GM10248 (cell line): ENCODE measurements at regions not wholly inside any gene's neighbourhood (a gene's known extent, or its start where the extent isn't known, plus 50 kb on each side); places are given as distances from the start of the nearest gene placed in this dataset.

Experiments used
- CTCF ChIA-PET: fragments of 300-600 bp; sonication (Branson Sonifier 250); formaldehyde crosslinking; extraction: SDS; loops from one replicate; lab custom pipeline; 2021; ENCODE audit warnings: antibody characterized with exemption; lab: Yijun Ruan, JAX
- POLR2A ChIA-PET: fragments of 350-650 bp; sonication (Branson Sonifier 250); formaldehyde crosslinking; extraction: SDS; loops from one replicate; lab custom pipeline; 2020; ENCODE audit warnings: antibody characterized with exemption; lab: Yijun Ruan, JAX
- DNase-seq: peaks from one replicate; pipeline ENCODE4 v3.0.0; 2012; ENCODE audit errors: extremely low spot score
- TF ChIP-seq, protein P1 (sequence below): IDR thresholded peaks from 2 replicates; pipeline ENCODE4 v1.5.1; 2012; ENCODE audit warnings: mild to moderate bottlenecking, low read depth; ENCODE audit errors: extremely low read depth, missing control alignments, control extremely low read depth

DNA sequence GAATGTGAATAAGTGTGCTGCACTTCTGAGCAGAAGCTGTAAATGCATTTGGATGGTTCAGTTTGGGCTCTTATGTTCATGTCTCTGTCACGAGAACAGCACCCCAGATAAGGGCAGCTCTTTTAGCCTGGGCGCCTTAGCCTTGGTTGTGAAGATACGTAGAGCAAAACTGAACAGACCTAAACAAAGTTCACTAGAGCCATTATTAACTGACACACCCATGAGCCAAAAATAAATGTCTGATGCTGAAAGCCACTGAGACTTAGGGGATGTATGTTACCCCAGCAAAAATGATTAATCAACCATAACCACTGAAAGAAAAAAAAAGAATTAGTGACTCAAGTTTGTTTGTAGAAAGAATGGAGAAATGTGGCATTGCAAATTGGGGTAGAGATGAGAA is 343.4 kb downstream of the BCAT1 start:
- no peak for DNase-seq
- TF ChIP-seq, protein P1, sequence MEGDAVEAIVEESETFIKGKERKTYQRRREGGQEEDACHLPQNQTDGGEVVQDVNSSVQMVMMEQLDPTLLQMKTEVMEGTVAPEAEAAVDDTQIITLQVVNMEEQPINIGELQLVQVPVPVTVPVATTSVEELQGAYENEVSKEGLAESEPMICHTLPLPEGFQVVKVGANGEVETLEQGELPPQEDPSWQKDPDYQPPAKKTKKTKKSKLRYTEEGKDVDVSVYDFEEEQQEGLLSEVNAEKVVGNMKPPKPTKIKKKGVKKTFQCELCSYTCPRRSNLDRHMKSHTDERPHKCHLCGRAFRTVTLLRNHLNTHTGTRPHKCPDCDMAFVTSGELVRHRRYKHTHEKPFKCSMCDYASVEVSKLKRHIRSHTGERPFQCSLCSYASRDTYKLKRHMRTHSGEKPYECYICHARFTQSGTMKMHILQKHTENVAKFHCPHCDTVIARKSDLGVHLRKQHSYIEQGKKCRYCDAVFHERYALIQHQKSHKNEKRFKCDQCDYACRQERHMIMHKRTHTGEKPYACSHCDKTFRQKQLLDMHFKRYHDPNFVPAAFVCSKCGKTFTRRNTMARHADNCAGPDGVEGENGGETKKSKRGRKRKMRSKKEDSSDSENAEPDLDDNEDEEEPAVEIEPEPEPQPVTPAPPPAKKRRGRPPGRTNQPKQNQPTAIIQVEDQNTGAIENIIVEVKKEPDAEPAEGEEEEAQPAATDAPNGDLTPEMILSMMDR, result no peak
- ChIA-PET CTCF (interaction anchor here (1.2 to 1.5 kb wide), 3 partner anchors 9 to 15 kb away, joined by 3 to 4 read pairs (median 3); no protein-coding TSS in a partner anchor), POLR2A (no interaction called here)

DNA sequence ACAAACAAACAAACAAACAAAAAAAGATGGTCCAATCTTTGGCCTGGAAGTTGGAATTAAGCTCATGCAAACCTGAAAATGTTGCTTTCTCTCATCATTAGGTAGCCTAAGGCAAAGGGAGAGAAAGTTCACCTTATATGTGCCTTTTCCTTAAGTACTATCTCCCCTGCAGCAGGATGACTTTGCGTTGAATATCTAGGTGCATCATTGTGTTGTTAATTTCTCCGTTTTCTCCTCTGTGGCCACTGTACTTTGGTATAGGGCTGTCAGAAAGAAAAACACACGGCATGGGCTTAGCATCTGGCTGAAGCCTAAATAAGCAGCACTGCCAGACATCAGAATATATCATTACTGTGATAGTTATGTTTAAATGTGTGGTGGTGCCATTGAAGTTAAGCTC is 345.5 kb downstream of the BCAT1 start:
- ChIA-PET POLR2A (no interaction called here), CTCF (no interaction called here)
- no peak for DNase-seq
- TF ChIP-seq, protein P1, result no peak

DNA sequence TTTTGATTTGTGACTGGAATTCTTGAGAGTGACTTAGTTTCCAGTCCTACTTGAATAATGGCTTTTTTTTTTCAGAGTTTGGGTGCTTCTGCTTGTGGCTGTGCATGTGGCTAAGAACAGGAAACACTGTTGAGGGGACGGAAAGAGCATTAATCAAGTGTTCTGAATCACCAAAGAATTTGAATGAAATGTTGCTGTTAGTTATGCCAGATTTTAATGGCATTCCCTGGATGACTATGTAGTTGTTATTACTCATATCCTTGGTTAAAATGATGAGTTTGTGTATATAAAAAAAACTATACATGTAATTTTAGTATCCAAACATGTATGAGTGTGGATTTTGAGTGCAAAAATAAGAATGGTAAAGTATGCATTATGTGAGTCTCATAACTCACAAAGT is 347.9 kb downstream of the BCAT1 start:
- no peak for DNase-seq
- CTCF ChIA-PET, result no interaction called here
- POLR2A ChIA-PET, result no interaction called here
- TF ChIP-seq, protein P1, result no peak

DNA sequence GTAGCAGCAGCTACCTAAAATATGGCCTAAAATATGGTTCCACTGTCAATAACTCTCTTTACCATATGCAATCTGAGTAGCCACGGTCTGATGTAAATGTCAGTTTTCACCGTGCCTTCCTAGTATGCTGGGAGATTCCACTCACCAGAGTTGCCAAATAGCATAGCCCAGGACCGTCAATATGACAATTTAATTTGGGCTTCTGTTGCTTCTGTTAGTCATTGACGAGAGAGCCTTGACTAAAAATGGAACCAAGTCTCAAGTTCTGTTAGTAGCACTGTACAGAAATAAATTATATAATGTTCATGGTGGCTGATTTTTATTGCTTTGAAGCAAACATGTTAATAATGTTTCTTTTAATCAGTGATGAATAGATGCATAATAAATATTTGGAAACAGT is 348.4 kb downstream of the BCAT1 start:
- ChIA-PET POLR2A (no interaction called here), CTCF (no interaction called here)
- TF ChIP-seq, protein P1, result no peak
- no peak for DNase-seq

DNA sequence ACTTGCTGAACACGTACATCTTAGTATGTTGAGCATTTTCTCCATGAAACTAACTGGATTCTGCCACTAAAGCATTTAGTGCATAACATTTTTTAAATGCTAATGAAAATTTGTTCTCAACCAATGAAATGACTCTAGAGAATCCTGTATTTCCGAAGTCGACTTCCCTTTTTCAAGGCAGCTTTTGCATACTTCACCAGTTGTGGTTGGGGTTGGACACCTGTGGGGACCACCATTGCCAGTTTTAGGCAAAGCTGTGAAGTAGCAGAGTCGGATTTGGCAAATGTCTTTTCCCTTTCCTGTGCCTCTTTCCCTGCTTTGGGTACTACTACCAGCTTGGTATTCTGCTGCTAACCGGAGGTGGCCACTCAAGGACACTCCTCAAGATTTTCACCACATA is 349.2 kb downstream of the BCAT1 start:
- TF ChIP-seq, protein P1, result no peak
- ChIA-PET CTCF (no interaction called here), POLR2A (no interaction called here)
- no peak for DNase-seq

DNA sequence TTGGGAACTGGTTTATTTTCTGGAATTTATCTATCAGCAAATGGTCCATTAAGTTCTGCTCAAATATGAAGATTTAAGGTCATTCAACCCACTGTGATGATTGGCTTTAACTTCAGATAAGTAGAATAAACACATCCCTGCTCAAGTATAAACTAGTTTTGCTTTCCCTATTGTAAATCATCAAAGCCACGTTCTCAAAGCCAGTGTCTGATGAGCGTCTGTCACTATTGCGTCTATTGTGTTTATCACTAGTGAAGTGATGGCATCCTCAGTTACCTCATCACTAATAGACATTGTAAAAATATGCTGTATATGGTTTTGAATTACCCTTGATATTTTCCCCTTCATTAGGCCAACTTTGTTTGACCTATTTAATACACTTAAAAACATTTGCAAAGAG is 351.3 kb downstream of the BCAT1 start:
- CTCF ChIA-PET, result interaction anchor here (1.3 kb wide), 1 partner anchor 19 kb away, joined by 3 read pairs; no protein-coding TSS in a partner anchor

More for the DNA sequence above, 351.3 kb downstream of the BCAT1 start:
- no peak for DNase-seq
- TF ChIP-seq, protein P1, result no peak
- POLR2A ChIA-PET, result no interaction called here
